Right lobe of liver (tissue), 4 donors: ENCODE measurements at regions not wholly inside any gene's neighbourhood (a gene's known extent, or its start where the extent isn't known, plus 50 kb on each side); places are given as distances from the start of the nearest gene placed in this dataset.
A peak's percentile ranks its signal among the peaks of the same experiment; 100 is the strongest.

Source experiments
- POLR2A ChIP-seq: fragments of 450-650 bp; IDR thresholded peaks from one replicate; pipeline ENCODE4 v1.6.1; 2017; ENCODE audit warnings: antibody characterized with exemption, mild to moderate bottlenecking
- TF ChIP-seq, protein P1 (sequence below), 4 donors: fragments of 200-600 bp in 3 of 4; fragments of 450-650 bp in 1 of 4; IDR thresholded peaks; one replicate each; pipeline versions ENCODE4 v1.5.1 to v1.8.0; 2016 to 2022; ENCODE audit warnings: antibody characterized with exemption in 4 of 4, mild to moderate bottlenecking in 2 of 4
- donor health status: DM: no; HTN: no; CAD: no.
- donor health status: DM: no; HTN: no; CAD: no.
- donor health status: DM: no; HTN: yes; CAD: no.

- TF ChIP-seq, protein P1, sequence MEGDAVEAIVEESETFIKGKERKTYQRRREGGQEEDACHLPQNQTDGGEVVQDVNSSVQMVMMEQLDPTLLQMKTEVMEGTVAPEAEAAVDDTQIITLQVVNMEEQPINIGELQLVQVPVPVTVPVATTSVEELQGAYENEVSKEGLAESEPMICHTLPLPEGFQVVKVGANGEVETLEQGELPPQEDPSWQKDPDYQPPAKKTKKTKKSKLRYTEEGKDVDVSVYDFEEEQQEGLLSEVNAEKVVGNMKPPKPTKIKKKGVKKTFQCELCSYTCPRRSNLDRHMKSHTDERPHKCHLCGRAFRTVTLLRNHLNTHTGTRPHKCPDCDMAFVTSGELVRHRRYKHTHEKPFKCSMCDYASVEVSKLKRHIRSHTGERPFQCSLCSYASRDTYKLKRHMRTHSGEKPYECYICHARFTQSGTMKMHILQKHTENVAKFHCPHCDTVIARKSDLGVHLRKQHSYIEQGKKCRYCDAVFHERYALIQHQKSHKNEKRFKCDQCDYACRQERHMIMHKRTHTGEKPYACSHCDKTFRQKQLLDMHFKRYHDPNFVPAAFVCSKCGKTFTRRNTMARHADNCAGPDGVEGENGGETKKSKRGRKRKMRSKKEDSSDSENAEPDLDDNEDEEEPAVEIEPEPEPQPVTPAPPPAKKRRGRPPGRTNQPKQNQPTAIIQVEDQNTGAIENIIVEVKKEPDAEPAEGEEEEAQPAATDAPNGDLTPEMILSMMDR (IDR thresholded peaks at IDR 0.05): peak in 3 of 4 donors; percentile 32 to 44 (median 38)
- no peak for TF ChIP-seq POLR2A
Measured at GRCh38 chr7:124276005-124276622, 243.2 kb upstream of the TMEM229A start.
